DMS53 (cell line): ENCODE measurements at regions not wholly inside any gene's neighbourhood (a gene's known extent, or its start where the extent isn't known, plus 50 kb on each side); places are given as distances from the start of the nearest gene placed in this dataset.

Source experiments
- DNase-seq: peaks from one replicate; lab custom pipeline; 2025; lab: John Stamatoyannopoulos, UW

- no peak for DNase-seq
Observed at GRCh38 chr4:119746951-119747350, 118.3 kb upstream of the PDE5A start.

- no peak for DNase-seq
Observed at GRCh38 chr4:119745351-119745750, 116.7 kb upstream of the PDE5A start.

GRCh38 chr4:119744580-119744979 is 116.0 kb upstream of the PDE5A start:
- DNase-seq, result peak; percentile 57

GRCh38 chr4:119743644-119744043 is 115.0 kb upstream of the PDE5A start:
- DNase-seq, result no peak

GRCh38 chr4:119739796-119740195 is 111.2 kb upstream of the PDE5A start:
- DNase-seq, result no peak

GRCh38 chr4:119738901-119739300 is 110.3 kb upstream of the PDE5A start:
- no peak for DNase-seq

GRCh38 chr4:119736559-119736958 is 108.0 kb upstream of the PDE5A start:
- DNase-seq, result no peak

GRCh38 chr4:119735165-119735651 is 106.6 kb upstream of the PDE5A start:
- no peak for DNase-seq

- DNase-seq, result no peak
Observed at GRCh38 chr4:119733431-119733830, 104.8 kb upstream of the PDE5A start.

- DNase-seq, result no peak
Observed at GRCh38 chr4:119731778-119732177, 103.2 kb upstream of the PDE5A start.

- DNase-seq, result no peak
Observed at GRCh38 chr4:119731146-119731742, 102.6 kb upstream of the PDE5A start.

GRCh38 chr4:119730671-119730950 is 102.0 kb upstream of the PDE5A start:
- no peak for DNase-seq

GRCh38 chr4:119729835-119730670 is 101.4 kb upstream of the PDE5A start:
- DNase-seq, result peak; percentile 72

GRCh38 chr4:119728692-119729593 is 100.3 kb upstream of the PDE5A start:
- DNase-seq, result no peak

- DNase-seq, result no peak
Observed at GRCh38 chr4:119728185-119728584, 99.6 kb upstream of the PDE5A start.

GRCh38 chr4:119726505-119726904 is 97.9 kb upstream of the PDE5A start:
- DNase-seq, result no peak

- no peak for DNase-seq
Observed at GRCh38 chr4:119725688-119726330, 97.2 kb upstream of the PDE5A start.

- DNase-seq, result no peak
Observed at GRCh38 chr4:119725011-119725410, 96.4 kb upstream of the PDE5A start.

- no peak for DNase-seq
Observed at GRCh38 chr4:119722670-119723069, 94.1 kb upstream of the PDE5A start.

- DNase-seq, result peak; percentile 8
Observed at GRCh38 chr4:119721878-119722277, 93.3 kb upstream of the PDE5A start.

GRCh38 chr4:119715490-119716445 is 87.2 kb upstream of the PDE5A start:
- DNase-seq, result no peak
